Gastroesophageal sphincter (tissue), 3 donors: ENCODE measurements at regions not wholly inside any gene's neighbourhood (a gene's known extent, or its start where the extent isn't known, plus 50 kb on each side); places are given as distances from the start of the nearest gene placed in this dataset.

Experiments used
- EP300 ChIP-seq: sonication (generic); formaldehyde crosslinking; IDR thresholded peaks from one replicate; pipeline ENCODE4 v1.6.1; 2017; ENCODE audit warnings: antibody characterized with exemption, mild to moderate bottlenecking
- POLR2A ChIP-seq, 2 donors: fragments of 450-650 bp; IDR thresholded peaks; one replicate each; pipeline ENCODE4 v1.6.1; 2017; ENCODE audit warnings: antibody characterized with exemption in 2 of 2, mild to moderate bottlenecking in 2 of 2, moderate library complexity in 1 of 2
- POLR2AphosphoS5 ChIP-seq: sonication (generic); formaldehyde crosslinking; IDR thresholded peaks from one replicate; pipeline ENCODE4 v1.6.1; 2017; ENCODE audit warnings: antibody characterized with exemption
- TF ChIP-seq, protein P1 (sequence below), 4 experiments: fragments of 200-600 bp in 2 of 4; fragments of 450-650 bp in 2 of 4; sonication (generic) in 1 of 4; IDR thresholded peaks; one replicate each; pipeline ENCODE4 v1.5.1; 2017 to 2019; ENCODE audit warnings: antibody characterized with exemption in 4 of 4, mild to moderate bottlenecking in 2 of 4, moderate library complexity in 2 of 4

DNA sequence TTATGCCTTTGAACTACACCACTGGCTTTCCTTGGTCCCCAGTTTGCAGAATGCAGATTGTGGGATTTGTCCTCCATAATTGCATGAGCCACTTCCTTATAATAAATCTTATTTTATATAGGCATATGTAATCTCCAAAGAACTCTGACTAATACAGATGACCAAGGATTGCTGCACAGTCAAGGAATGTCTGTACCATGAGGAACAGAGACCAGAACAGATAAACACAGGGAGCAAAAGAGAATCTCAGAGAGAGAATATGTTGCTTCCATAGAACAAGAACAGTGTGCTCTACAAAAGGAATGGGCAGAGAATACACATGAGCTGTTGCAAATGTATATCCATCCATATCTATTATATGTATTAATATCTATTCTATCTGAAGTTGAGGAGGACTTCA, 111.1 kb downstream of the ADRA2C start:
- TF ChIP-seq, protein P1, sequence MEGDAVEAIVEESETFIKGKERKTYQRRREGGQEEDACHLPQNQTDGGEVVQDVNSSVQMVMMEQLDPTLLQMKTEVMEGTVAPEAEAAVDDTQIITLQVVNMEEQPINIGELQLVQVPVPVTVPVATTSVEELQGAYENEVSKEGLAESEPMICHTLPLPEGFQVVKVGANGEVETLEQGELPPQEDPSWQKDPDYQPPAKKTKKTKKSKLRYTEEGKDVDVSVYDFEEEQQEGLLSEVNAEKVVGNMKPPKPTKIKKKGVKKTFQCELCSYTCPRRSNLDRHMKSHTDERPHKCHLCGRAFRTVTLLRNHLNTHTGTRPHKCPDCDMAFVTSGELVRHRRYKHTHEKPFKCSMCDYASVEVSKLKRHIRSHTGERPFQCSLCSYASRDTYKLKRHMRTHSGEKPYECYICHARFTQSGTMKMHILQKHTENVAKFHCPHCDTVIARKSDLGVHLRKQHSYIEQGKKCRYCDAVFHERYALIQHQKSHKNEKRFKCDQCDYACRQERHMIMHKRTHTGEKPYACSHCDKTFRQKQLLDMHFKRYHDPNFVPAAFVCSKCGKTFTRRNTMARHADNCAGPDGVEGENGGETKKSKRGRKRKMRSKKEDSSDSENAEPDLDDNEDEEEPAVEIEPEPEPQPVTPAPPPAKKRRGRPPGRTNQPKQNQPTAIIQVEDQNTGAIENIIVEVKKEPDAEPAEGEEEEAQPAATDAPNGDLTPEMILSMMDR (IDR thresholded peaks at IDR 0.05) = no peak
- TF ChIP-seq POLR2A (IDR thresholded peaks at IDR 0.05) (no peak), POLR2AphosphoS5 (no peak), EP300 (no peak)
